ENCODE measurements at regions not wholly inside any gene's neighbourhood (a gene's known extent, or its start where the extent isn't known, plus 50 kb on each side); places are given as distances from the start of the nearest gene placed in this dataset.

GRCh38 chr18:37710726-37711125 is 145.1 kb upstream of the CELF4 start:
- no peak for DNase-seq

- no peak for DNase-seq
These were observed 144.1 kb upstream of the CELF4 start for GRCh38 chr18:37709740-37710139.

GRCh38 chr18:37705016-37705415 is 139.4 kb upstream of the CELF4 start:
- DNase-seq, result no peak

GRCh38 chr18:37702841-37703240 is 137.2 kb upstream of the CELF4 start:
- no peak for DNase-seq

- DNase-seq, result no peak
These were observed 136.4 kb upstream of the CELF4 start for GRCh38 chr18:37701967-37702366.

- DNase-seq, result no peak
These were observed 133.0 kb upstream of the CELF4 start for GRCh38 chr18:37698508-37699040.

GRCh38 chr18:37694516-37694915 is 128.9 kb upstream of the CELF4 start:
- DNase-seq, result no peak

- no peak for DNase-seq
These were observed 125.6 kb upstream of the CELF4 start for GRCh38 chr18:37691162-37691561.

GRCh38 chr18:37689841-37690240 is 124.2 kb upstream of the CELF4 start:
- no peak for DNase-seq

GRCh38 chr18:37684590-37684989 is 119.0 kb upstream of the CELF4 start:
- no peak for DNase-seq

GRCh38 chr18:37684183-37684582 is 118.6 kb upstream of the CELF4 start:
- DNase-seq, result no peak

GRCh38 chr18:37680911-37681310 is 115.3 kb upstream of the CELF4 start:
- DNase-seq, result no peak

- no peak for DNase-seq
These were observed 110.7 kb upstream of the CELF4 start for GRCh38 chr18:37676276-37676675.

- DNase-seq, result no peak
These were observed 110.1 kb upstream of the CELF4 start for GRCh38 chr18:37675699-37676098.

GRCh38 chr18:37674570-37674969 is 109.0 kb upstream of the CELF4 start:
- no peak for DNase-seq

GRCh38 chr18:37673671-37674070 is 108.1 kb upstream of the CELF4 start:
- no peak for DNase-seq

- no peak for DNase-seq
These were observed 107.5 kb upstream of the CELF4 start for GRCh38 chr18:37672932-37673595.

GRCh38 chr18:37672001-37672400 is 106.4 kb upstream of the CELF4 start:
- no peak for DNase-seq

GRCh38 chr18:37671530-37671929 is 105.9 kb upstream of the CELF4 start:
- no peak for DNase-seq

GRCh38 chr18:37671119-37671518 is 105.5 kb upstream of the CELF4 start:
- DNase-seq, result no peak

- DNase-seq, result peak in 1 of 2 experiments; percentile 14
These were observed 104.5 kb upstream of the CELF4 start for GRCh38 chr18:37669991-37670534.

- peak; percentile 19 to 44 for DNase-seq
These were observed 103.6 kb upstream of the CELF4 start for GRCh38 chr18:37668971-37669747.

GRCh38 chr18:37667836-37668235 is 102.2 kb upstream of the CELF4 start:
- no peak for DNase-seq

- no peak for DNase-seq
These were observed 101.4 kb upstream of the CELF4 start for GRCh38 chr18:37666991-37667390.
